ENCODE measurements at regions not wholly inside any gene's neighbourhood (a gene's known extent, or its start where the extent isn't known, plus 50 kb on each side); places are given as distances from the start of the nearest gene placed in this dataset.

DNA sequence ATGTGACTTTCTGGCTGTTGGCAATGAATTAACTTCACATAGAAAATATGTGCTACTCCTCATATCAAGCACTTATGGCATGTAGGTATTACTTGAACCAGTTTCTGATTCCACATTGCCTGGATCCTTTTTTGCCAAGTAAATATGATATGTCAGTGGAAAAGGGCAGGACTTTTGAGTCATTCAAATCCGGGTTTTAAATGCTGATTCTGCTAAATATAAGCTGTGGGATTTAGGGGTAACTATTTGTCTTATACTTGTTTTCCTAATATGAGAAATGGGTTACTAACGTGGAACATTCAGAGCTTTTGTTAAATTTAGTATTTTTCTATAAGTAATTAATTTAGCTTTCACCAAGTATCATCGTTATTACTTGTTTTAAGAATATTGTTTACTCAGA is 108.0 kb upstream of the HGF start:
- DNase-seq, result no peak
- no peaks in the 10 kb centered on the region for H3K4me1 ChIP-seq
- H3K9me3 ChIP-seq, result no peaks in the 10 kb centered on the region
- no peak for TF ChIP-seq POLR2A (IDR thresholded peaks at IDR 0.05)
- TF ChIP-seq, protein P1, sequence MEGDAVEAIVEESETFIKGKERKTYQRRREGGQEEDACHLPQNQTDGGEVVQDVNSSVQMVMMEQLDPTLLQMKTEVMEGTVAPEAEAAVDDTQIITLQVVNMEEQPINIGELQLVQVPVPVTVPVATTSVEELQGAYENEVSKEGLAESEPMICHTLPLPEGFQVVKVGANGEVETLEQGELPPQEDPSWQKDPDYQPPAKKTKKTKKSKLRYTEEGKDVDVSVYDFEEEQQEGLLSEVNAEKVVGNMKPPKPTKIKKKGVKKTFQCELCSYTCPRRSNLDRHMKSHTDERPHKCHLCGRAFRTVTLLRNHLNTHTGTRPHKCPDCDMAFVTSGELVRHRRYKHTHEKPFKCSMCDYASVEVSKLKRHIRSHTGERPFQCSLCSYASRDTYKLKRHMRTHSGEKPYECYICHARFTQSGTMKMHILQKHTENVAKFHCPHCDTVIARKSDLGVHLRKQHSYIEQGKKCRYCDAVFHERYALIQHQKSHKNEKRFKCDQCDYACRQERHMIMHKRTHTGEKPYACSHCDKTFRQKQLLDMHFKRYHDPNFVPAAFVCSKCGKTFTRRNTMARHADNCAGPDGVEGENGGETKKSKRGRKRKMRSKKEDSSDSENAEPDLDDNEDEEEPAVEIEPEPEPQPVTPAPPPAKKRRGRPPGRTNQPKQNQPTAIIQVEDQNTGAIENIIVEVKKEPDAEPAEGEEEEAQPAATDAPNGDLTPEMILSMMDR (IDR thresholded peaks at IDR 0.05), result no peak
- H3K4me3 ChIP-seq, result no peak overlapping the region
- no peaks in the 10 kb centered on the region for H3K36me3 ChIP-seq
- no peak overlapping the region for H3K27ac ChIP-seq
- H3K27me3 ChIP-seq, result no peaks in the 10 kb centered on the region

DNA sequence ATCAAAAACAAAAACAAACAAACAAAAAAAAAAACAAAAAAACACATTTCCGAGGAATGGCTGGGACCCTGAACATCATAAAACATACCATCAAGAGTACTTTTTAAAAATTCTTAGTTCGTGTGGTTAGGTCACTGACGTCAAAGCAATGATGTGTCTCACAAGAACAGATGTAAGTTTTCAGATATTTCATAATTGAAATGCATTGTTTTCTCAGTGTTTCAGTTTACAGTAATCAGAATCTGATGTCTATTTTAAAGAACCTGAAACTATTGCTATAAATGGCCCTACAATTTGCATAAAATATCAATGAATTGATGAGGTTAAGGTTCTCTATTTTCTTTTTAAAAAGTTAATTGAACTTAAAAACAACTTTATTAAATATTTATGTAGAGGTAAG is 103.7 kb upstream of the HGF start:
- no peak for DNase-seq
- TF ChIP-seq, protein P1 (IDR thresholded peaks at IDR 0.05), result no peak
- Histone ChIP-seq H3K27ac (no peak overlapping the region), H3K36me3 (no peaks in the 10 kb centered on the region), H3K9me3 (no peaks in the 10 kb centered on the region), H3K4me1 (no peaks in the 10 kb centered on the region), H3K4me3 (no peak overlapping the region), H3K27me3 (no peaks in the 10 kb centered on the region)

DNA sequence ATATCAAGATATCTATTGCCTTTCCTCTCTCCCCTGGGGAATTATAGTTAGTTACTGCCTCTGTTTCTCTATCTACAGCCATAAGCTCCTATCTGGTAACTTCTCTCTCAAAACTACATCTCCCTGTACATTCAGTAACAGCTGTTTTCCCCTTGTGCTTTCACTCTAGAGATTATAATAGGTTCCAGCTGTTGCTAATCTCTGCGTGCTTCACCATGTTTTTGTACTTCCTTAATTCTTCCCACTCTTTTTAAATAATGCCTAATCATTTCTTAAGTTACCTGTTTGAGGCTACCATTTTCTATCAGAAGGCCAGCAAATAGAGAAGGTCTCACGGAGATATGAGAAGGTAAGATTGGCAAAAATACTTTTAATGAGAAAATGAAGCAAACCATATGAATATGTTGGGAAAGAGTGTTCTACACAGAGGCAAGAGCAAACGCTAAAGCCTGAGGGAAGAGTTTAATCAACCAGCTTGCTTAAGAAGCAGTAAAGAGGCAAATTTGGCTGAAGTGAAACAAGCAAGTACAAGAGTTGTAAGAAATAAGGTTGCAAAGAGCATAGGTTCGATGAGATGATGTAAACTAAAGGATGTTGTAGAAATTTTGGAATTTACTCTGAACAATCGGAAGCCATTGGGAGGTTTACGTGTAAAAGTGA is 101.9 kb upstream of the HGF start:
- H3K9me3 ChIP-seq, result no peaks in the 10 kb centered on the region
- H3K36me3 ChIP-seq, result no peaks in the 10 kb centered on the region
- H3K27ac ChIP-seq, result no peak overlapping the region
- no peaks in the 10 kb centered on the region for H3K4me1 ChIP-seq
- no peaks in the 10 kb centered on the region for H3K27me3 ChIP-seq
- TF ChIP-seq, protein P1 (IDR thresholded peaks at IDR 0.05), result no peak
- TF ChIP-seq POLR2A (IDR thresholded peaks at IDR 0.05), result no peak
- DNase-seq, result no peak
- no peak overlapping the region for H3K4me3 ChIP-seq

DNA sequence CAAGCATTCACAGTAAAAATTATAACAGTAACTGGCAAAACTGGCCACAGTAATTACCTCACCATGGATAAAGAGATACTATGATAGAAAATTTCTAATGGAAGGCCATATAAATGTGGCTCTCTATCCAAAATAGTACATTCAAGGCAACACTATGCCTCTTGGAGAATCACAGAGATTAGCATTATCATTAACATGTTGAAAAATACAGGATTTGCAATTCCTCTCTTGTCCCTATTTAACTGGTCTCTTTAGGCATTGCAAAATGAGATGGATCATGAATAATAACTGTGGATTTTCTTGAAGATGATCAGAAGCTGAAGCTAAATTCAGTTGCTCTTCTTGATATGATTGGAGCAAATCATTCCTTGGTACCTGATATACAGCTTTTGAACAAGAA is 100.8 kb upstream of the HGF start:
- Histone ChIP-seq H3K36me3 (no peaks in the 10 kb centered on the region), H3K4me3 (no peak overlapping the region), H3K27me3 (no peaks in the 10 kb centered on the region), H3K4me1 (no peaks in the 10 kb centered on the region), H3K27ac (no peak overlapping the region), H3K9me3 (no peaks in the 10 kb centered on the region)
- TF ChIP-seq, protein P1 (IDR thresholded peaks at IDR 0.05), result no peak
- TF ChIP-seq POLR2A (IDR thresholded peaks at IDR 0.05), result no peak
- no peak for DNase-seq

DNA sequence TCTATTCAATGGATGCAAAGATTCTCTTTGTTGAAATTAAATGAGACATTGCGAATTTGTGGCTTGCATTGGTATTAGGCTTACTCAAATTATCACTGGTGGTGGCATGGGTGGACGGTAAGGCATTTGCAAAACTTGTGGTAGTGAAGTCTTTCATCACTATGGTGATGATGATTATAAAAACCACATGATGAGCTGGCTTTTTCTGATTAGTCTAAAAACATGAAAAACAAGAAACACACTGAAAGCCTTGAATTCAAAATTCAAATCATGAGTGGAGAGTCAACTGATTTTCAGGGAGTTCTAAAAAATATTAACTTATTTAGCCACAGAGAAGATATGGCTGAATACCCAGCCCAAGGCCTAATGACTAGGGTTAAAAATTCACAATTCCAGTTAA is 99.8 kb upstream of the HGF start:
- no peaks in the 10 kb centered on the region for H3K27me3 ChIP-seq
- H3K36me3 ChIP-seq, result no peaks in the 10 kb centered on the region
- no peaks in the 10 kb centered on the region for H3K4me1 ChIP-seq
- H3K4me3 ChIP-seq, result no peak overlapping the region
- H3K9me3 ChIP-seq, result no peaks in the 10 kb centered on the region
- TF ChIP-seq, protein P1 (IDR thresholded peaks at IDR 0.05), result no peak
- TF ChIP-seq POLR2A (IDR thresholded peaks at IDR 0.05), result no peak
- DNase-seq, result no peak
- H3K27ac ChIP-seq, result no peak overlapping the region

DNA sequence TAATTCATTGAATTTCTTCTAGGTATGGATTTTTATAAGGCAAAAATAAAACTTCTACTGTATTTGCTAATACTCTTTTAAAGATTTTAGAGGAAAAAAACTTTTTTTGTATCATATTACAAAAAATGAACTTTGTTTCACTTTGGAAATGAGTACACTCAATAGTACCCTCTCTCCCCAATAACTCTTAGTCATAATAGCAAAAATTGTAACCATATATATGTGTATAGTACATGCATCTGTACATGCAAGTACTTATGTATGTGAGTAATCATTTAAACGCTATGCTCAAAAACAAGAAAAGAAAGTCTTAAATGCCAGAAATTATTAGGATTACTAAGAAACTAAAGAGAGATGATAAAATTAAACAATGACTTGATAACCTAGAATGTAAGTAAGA is 95.9 kb upstream of the HGF start:
- Histone ChIP-seq H3K27me3 (no peaks in the 10 kb centered on the region), H3K4me3 (no peak overlapping the region), H3K27ac (no peak overlapping the region), H3K36me3 (no peaks in the 10 kb centered on the region), H3K9me3 (no peaks in the 10 kb centered on the region), H3K4me1 (no peaks in the 10 kb centered on the region)
- no peak for DNase-seq
- TF ChIP-seq, protein P1 (IDR thresholded peaks at IDR 0.05), result no peak
- no peak for TF ChIP-seq POLR2A (IDR thresholded peaks at IDR 0.05)

Data from Peyer's patch (tissue), 4 donors.